Smooth muscle cell (in vitro differentiated cells): ENCODE measurements at regions not wholly inside any gene's neighbourhood (a gene's known extent, or its start where the extent isn't known, plus 50 kb on each side); places are given as distances from the start of the nearest gene placed in this dataset.
A peak's percentile ranks its signal among the peaks of the same experiment; 100 is the strongest.

Experiments used
- DNase-seq: peaks from one replicate; lab custom pipeline; 2025; ENCODE audit not compliant: unreplicated experiment; lab: John Stamatoyannopoulos, UW
- H2AFZ ChIP-seq: fragments of 200-600 bp; sonication (generic); 2 replicates; pipeline ENCODE4 v1.6.0; 2016; ENCODE audit warnings: antibody characterized with exemption, low read depth, mild to moderate bottlenecking
- H3F3A ChIP-seq: fragments of 200-600 bp; sonication (generic); 2 replicates; pipeline ENCODE4 v1.6.0; 2017; ENCODE audit warnings: antibody characterized with exemption, low read depth
- H3K27ac ChIP-seq: fragments of 200-600 bp; sonication (generic); 2 replicates; pipeline ENCODE4 v1.5.1; 2016; ENCODE audit warnings: low read depth, mild to moderate bottlenecking
- H3K27me3 ChIP-seq: fragments of 200-600 bp; sonication (generic); 2 replicates; pipeline ENCODE4 v1.6.1; 2016; ENCODE audit warnings: low read depth, mild to moderate bottlenecking
- H3K36me3 ChIP-seq: fragments of 200-600 bp; sonication (generic); 2 replicates; pipeline ENCODE4 v1.5.1; 2016; ENCODE audit warnings: low read depth
- H3K4me1 ChIP-seq: fragments of 200-600 bp; sonication (generic); 2 replicates; pipeline ENCODE4 v1.5.1; 2016; ENCODE audit warnings: low read depth
- H3K4me2 ChIP-seq: fragments of 200-600 bp; sonication (generic); 2 replicates; pipeline ENCODE4 v1.6.0; 2016; ENCODE audit warnings: mild to moderate bottlenecking
- H3K4me3 ChIP-seq: fragments of 200-600 bp; sonication (generic); 2 replicates; pipeline ENCODE4 v1.5.1; 2016; ENCODE audit warnings: mild to moderate bottlenecking
- H3K79me2 ChIP-seq: fragments of 200-600 bp; sonication (generic); 2 replicates; pipeline ENCODE4 v1.6.0; 2016; ENCODE audit warnings: low read depth, mild to moderate bottlenecking
- H3K9ac ChIP-seq: fragments of 200-600 bp; sonication (generic); 2 replicates; pipeline ENCODE4 v1.6.0; 2016; ENCODE audit warnings: low read depth
- H3K9me3 ChIP-seq: fragments of 200-600 bp; sonication (generic); replicated peaks from 2 replicates; pipeline ENCODE4 v1.5.1; 2016; ENCODE audit warnings: low read depth
- H4K20me1 ChIP-seq: fragments of 200-600 bp; sonication (generic); 2 replicates; pipeline ENCODE4 v1.6.0; 2016; ENCODE audit warnings: low read depth
- WGBS: methylation state at CpG from one replicate; pipeline ENCODE4 v1.1.7; 2016; ENCODE audit warnings: low lambda C conversion rate; 5-methylcytosine and 5-hydroxymethylcytosine counted together
- TF ChIP-seq, protein P1 (sequence below): fragments of 200-600 bp; sonication (generic); IDR thresholded peaks from 2 replicates; pipeline ENCODE4 v1.5.1; 2017; ENCODE audit warnings: borderline replicate concordance, mild to moderate bottlenecking, antibody characterized with exemption; ENCODE audit not compliant: insufficient read depth, poor library complexity, severe bottlenecking

DNA sequence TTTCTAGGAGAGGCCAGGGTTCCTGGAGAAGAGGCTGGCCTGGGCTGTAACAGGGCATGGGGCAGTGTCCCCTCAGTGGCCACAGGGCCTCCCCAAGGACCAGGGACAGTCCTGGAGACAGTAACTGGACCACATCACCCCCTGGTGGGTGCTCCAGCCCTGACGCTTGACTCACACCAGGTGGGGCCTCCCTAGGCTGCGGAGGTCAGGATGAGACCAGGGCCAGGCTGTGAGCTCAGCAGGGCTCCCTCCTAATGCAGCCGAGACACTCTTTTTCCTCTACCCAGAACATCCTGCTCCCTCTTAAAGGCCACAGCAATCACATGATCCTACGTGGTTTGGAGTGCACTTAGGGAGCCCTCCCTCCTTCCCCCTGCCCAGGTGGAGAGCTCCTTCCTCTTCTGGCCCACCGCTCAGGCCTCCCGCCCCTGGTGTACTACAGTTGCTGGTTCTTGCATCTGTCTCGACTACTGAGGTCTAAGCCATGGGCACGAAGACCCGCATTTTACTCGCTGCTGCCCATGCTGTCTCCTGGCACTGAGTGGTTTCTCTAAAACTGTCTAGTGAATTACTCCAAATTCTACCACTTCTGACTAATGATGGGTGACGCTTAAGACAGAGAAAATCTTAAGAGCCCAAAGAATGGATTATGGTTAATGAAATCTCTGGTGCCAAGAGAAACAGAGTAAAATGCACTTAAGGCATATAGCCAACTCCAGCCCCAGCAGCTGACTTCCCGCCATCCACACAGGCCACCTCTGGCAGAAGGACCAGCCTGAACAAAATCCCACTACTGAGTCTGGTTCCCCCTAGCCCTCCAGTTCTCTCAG, 166.1 kb upstream of the CST7 start:
- Histone ChIP-seq H4K20me1 (no peaks in the 10 kb centered on the region), H3K79me2 (no peaks in the 10 kb centered on the region), H2AFZ (no peak overlapping the region), H3K27ac (no peak overlapping the region), H3K9ac (no peak overlapping the region), H3F3A (no peaks in the 10 kb centered on the region), H3K27me3 (no peaks in the 10 kb centered on the region), H3K36me3 (no peaks in the 10 kb centered on the region), H3K9me3 (no peaks in the 10 kb centered on the region), H3K4me1 (no peaks in the 10 kb centered on the region), H3K4me2 (no peak overlapping the region), H3K4me3 (no peak overlapping the region)
- TF ChIP-seq, protein P1, sequence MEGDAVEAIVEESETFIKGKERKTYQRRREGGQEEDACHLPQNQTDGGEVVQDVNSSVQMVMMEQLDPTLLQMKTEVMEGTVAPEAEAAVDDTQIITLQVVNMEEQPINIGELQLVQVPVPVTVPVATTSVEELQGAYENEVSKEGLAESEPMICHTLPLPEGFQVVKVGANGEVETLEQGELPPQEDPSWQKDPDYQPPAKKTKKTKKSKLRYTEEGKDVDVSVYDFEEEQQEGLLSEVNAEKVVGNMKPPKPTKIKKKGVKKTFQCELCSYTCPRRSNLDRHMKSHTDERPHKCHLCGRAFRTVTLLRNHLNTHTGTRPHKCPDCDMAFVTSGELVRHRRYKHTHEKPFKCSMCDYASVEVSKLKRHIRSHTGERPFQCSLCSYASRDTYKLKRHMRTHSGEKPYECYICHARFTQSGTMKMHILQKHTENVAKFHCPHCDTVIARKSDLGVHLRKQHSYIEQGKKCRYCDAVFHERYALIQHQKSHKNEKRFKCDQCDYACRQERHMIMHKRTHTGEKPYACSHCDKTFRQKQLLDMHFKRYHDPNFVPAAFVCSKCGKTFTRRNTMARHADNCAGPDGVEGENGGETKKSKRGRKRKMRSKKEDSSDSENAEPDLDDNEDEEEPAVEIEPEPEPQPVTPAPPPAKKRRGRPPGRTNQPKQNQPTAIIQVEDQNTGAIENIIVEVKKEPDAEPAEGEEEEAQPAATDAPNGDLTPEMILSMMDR = peak; percentile 32
- WGBS = 86% methylated on average over 12 of the region's 12 CpGs
- DNase-seq = no peak

DNA sequence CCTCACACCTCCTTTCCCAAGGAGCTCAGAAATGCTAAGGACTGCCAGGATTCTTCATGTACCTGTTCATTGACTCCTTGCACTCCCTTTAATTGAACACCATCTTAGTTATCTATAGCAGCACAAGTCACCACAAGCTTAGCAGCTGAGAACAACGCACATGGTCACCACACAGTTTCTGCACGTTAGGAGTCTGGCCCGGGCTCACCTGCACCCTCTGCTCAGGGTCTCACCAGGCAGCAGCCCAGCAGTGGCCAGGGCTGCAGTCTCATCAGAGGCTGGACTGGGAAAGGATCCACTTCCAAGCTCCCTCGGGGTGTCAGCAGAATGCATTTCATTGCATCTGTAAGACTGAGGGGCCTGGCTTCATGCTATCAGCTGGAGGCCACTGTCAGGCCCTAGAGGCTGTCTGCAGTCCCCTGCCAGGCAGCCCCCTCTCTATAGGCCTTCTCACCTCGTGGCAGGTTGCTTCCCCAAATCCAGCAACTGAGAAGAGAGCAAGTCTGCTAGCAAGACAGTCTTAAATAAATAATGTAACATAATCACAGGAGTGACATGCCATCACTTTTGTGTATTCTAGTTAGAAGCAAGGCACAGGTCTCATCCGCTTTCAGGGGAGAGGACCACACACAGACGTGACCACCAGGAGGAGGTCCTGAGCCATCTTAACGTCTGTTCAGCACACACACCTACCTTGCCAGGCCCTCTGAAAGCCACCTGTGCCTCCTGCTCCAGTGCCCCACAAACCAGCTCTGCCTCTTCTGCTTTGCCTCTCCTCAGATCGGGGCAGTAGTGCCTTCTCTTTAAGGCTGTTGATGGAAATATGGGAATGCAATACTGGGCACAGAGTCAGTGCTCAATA, 165.2 kb upstream of the CST7 start:
- Histone ChIP-seq H3K36me3 (no peaks in the 10 kb centered on the region), H3K79me2 (no peaks in the 10 kb centered on the region), H4K20me1 (no peaks in the 10 kb centered on the region), H3K27me3 (no peaks in the 10 kb centered on the region), H3K4me2 (no peak overlapping the region), H2AFZ (no peak overlapping the region), H3K9me3 (no peaks in the 10 kb centered on the region), H3K4me1 (no peaks in the 10 kb centered on the region), H3K4me3 (no peak overlapping the region), H3F3A (no peaks in the 10 kb centered on the region), H3K27ac (no peak overlapping the region), H3K9ac (no peak overlapping the region)
- TF ChIP-seq, protein P1 = no peak
- DNase-seq = no peak
- 84% methylated on average over 9 of the region's 9 CpGs for WGBS

DNA sequence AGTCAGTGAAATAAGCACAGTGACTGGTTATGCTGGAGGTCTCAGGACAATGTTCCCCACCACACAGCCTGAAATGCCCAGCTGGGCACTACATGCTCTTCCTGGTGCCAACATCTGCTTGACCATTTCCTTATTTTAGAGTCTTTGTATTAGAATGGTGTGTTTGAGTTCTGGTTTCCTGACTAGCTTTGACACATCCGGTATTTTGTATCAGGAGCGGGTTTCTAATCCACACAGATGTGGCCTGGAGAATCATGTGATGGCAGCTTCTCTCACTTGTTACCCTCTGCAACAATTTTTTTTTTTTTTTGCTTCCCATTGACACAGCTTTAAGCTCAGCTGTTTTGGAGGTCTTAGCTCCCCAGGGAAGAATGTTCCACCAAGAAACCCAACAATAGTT, 164.5 kb upstream of the CST7 start:
- Histone ChIP-seq H3K4me2 (no peak overlapping the region), H3K9me3 (no peaks in the 10 kb centered on the region), H3K4me1 (no peaks in the 10 kb centered on the region), H3K9ac (no peak overlapping the region), H3K36me3 (no peaks in the 10 kb centered on the region), H2AFZ (no peak overlapping the region), H3K27me3 (no peaks in the 10 kb centered on the region), H3K4me3 (no peak overlapping the region), H3F3A (no peaks in the 10 kb centered on the region), H3K79me2 (no peaks in the 10 kb centered on the region), H3K27ac (no peak overlapping the region), H4K20me1 (no peaks in the 10 kb centered on the region)
- 90% methylated on average over 2 of the region's 2 CpGs for WGBS
- DNase-seq = no peak
- TF ChIP-seq, protein P1 = no peak
